Omental fat pad (tissue), 3 donors: ENCODE measurements at regions not wholly inside any gene's neighbourhood (a gene's known extent, or its start where the extent isn't known, plus 50 kb on each side); places are given as distances from the start of the nearest gene placed in this dataset.

Experiments
- ATAC-seq: fragments of 150-250 bp; one replicate; pipeline ENCODE4 v1.9.1; 2016; ENCODE audit warnings: mild to moderate bottlenecking, moderate library complexity; ENCODE audit not compliant: low FRiP score
- DNase-seq: peaks from one replicate; pipeline ENCODE4 v3.0.0-alpha.2; 2019; ENCODE audit warnings: low spot score
- TF ChIP-seq, protein P1 (sequence below), 3 donors: fragments of 450-650 bp; IDR thresholded peaks; one replicate each; pipeline ENCODE4 v1.5.1; 2016 to 2017; ENCODE audit warnings: antibody characterized with exemption in 3 of 3, mild to moderate bottlenecking in 3 of 3, moderate library complexity in 2 of 3

DNA sequence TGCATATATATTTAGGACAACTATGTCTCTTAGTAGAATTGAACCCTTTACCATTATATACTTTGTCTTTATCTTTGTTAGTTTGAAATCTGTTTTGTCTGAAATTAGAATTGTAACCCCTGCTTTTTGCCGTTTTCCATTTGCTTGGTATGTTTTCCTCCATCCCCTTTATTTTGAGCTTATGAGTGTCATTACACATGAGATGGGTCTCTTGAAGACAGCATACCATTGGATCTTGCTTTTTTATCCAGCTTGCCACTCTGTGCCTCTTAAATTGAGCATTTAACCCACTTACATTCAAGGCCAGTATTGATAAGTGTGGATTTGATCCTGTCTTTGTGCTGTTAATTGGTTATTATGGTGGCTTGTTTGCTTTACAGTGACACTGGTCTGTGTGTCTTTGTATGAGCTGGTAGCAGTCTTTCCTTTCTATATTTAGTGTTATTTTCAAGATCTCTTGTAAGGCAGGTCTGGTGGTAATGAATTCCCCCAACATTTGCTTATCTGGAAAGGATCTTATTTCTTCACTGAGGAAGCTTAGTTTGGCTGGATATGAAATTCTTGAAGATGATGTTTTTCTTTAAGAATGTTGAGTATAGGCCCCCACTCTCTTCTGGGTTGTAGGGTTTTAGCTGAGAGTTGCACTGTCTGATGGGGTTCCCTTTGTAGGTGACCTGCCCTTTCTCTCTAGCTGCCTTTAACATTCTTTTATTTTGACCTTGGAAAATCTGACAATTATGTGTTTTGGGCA is 149.5 kb downstream of the AHR start:
- no peak for DNase-seq
- no peak for ATAC-seq
- TF ChIP-seq, protein P1, sequence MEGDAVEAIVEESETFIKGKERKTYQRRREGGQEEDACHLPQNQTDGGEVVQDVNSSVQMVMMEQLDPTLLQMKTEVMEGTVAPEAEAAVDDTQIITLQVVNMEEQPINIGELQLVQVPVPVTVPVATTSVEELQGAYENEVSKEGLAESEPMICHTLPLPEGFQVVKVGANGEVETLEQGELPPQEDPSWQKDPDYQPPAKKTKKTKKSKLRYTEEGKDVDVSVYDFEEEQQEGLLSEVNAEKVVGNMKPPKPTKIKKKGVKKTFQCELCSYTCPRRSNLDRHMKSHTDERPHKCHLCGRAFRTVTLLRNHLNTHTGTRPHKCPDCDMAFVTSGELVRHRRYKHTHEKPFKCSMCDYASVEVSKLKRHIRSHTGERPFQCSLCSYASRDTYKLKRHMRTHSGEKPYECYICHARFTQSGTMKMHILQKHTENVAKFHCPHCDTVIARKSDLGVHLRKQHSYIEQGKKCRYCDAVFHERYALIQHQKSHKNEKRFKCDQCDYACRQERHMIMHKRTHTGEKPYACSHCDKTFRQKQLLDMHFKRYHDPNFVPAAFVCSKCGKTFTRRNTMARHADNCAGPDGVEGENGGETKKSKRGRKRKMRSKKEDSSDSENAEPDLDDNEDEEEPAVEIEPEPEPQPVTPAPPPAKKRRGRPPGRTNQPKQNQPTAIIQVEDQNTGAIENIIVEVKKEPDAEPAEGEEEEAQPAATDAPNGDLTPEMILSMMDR (IDR thresholded peaks at IDR 0.05): no peak

DNA sequence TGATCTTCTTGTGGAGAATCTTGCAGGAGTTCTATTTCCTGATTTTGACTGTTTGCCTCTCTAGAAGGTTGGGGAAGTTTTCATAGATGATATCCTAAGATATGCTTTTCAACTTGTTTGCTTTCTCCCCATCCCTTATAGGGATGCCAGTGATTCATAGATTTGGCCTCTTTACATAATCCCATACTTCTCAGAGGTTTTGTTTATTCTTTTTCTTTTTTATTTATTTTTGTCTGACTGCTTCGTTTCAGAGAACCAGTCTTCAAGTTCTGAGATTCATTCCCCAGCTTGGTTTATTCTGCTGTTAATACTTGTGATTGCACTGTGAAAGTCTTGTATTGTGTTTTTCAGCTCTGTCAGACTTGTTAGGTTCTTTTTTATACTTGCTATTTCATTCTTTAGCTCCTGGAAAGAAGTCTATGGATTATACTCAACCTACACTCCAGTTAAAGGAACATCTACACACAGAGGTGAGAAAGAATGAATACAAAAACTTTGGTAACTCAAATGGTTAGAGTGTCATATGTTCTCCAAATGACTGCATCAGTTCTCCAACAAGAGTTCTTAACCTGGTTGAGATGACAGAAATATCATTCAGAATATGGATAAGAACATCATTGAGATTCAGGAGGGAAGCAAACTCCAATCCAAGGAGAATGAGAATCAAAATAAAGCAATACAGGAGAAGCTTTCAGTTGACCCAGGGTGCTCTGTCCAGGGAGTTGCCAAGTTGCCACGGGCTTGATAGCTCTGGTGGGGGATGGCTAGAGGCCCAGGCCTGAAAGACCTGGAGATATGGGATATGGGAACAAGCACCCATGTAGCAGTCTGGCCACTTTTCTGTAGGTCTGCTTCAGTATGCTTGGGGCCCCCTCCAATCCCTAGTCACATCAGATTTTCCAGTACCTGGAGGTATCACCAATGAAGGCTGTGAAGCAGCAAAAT is 150.3 kb downstream of the AHR start:
- DNase-seq: no peak
- TF ChIP-seq, protein P1 (IDR thresholded peaks at IDR 0.05): no peak
- no peak for ATAC-seq

DNA sequence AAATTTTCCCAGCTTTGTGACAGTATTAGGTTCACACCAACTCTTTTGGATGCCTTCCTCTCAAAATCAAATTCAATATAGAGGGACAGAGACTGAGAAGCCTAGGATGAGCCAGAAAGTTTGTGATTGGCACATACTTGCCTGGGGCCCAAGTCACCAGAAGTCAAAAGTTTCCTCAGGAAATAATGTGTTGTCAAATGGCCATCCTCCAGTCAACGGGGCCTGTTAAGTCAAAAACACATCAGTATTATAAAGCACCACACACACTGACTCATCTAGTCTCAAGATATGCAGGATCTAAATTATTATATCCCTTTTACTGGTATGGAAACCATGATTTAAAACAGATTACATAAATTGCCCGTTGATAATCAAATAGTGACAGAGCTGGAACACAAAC is 158.1 kb downstream of the AHR start:
- ATAC-seq: no peak
- TF ChIP-seq, protein P1 (IDR thresholded peaks at IDR 0.05): no peak
- DNase-seq: no peak

DNA sequence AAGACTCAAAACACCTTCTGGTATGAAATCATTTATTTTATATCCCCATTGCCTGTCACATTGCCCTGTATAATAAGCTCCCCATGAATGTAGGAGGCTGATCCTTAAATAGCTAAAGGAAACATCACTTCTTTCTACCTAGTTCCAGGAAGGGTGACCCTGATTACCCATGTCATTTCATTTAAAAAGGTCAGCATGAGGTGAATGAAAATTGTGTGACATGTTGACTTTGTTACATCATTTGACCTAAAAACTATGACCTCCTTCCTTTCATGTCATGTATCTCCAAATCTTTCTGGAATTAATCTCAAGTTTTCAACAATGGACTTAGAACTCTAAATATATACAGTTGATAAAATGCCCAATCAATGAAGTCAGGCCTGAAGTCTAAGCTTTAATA is 161.5 kb downstream of the AHR start:
- TF ChIP-seq, protein P1 (IDR thresholded peaks at IDR 0.05): no peak
- ATAC-seq (no peak), DNase-seq (no peak)

DNA sequence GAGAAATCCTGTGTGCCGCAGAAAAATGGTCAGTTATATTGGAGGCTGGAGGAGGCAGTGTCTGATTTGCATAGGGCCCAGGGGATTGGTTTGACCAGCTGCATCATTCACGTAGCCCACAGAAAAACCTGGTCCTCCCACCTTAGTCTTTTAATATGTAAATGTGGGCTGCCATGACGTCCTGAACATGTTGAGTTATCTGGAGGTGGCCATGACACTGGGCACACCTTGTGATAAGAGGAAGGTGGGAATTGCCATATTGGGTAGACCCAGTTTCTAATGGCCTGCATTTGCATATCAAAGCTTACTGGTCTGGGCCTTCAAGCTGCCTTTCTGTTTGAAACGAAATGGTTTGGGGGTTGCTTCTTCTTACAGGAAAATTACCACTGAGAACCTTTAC is 162.2 kb downstream of the AHR start:
- DNase-seq: no peak
- no peak for ATAC-seq
- TF ChIP-seq, protein P1 (IDR thresholded peaks at IDR 0.05): no peak

DNA sequence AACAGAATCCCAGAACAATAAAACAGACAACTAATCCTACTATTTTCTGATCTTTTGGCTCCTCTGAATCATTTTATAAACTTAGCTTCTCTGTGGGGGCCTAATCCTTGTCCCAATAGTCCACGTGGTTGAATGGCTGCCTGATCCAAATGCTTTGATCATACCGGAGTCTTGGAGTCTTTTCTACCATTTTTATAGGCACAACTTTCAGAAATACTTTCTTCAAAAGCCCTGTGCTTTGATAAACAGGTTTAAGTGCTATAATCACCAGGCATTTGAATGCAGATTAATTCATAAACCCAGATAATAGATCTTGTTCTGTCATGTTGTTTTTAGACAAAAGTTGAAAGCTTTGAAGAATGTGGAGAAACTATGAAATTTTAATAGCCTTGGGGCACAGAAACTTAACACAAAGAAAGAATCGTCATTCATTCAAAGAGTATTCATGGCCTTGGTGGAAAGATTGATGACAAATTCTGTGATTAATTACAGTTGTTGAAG is 163.7 kb downstream of the AHR start:
- TF ChIP-seq, protein P1 (IDR thresholded peaks at IDR 0.05): no peak
- ATAC-seq (no peak), DNase-seq (no peak)
